H7 (cell line): ENCODE measurements at regions not wholly inside any gene's neighbourhood (a gene's known extent, or its start where the extent isn't known, plus 50 kb on each side); places are given as distances from the start of the nearest gene placed in this dataset.
"Not testable (repeated sequence)": the region's sequence is repeated elsewhere in the genome, so short reads cannot be mapped to it uniquely, and the experiment has no call there.

Experiments
- DNase-seq: peaks from one replicate; pipeline ENCODE4 v3.0.0; 2012
- H3K27me3 ChIP-seq: 2 replicates; pipeline ENCODE4 v1.6.0; 2011; ENCODE audit warnings: mild to moderate bottlenecking, low read length; ENCODE audit not compliant: control insufficient read depth, insufficient read depth
- H3K36me3 ChIP-seq: replicated peaks from 2 replicates; pipeline ENCODE4 v1.5.1; 2011; ENCODE audit warnings: low read length; ENCODE audit not compliant: control insufficient read depth, insufficient read depth
- H3K4me3 ChIP-seq: 2 replicates; pipeline ENCODE4 v1.5.1; 2011; ENCODE audit warnings: low read depth, mild to moderate bottlenecking, control low read depth, low read length, moderate library complexity; ENCODE audit not compliant: insufficient read depth

DNA sequence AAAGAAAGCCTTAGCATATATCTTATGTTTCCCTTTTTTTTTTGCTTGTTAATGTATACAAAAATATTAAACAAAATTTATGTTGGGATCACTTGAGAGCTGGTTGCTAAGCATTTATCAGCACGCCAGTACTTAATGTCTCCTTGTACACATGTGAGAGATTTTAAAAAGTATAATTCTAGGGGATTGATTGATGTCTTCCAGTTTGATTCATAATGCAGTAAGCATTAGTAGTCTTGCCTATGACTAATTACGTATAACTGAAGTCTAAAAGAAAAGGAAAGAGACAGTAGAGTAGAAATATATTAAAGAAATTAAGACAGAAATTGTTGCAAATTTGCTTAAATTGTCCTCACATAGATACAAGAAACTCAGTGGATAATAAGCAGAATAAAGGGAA, 1630.4 kb upstream of the B3GALT2 start:
- no peaks in the 10 kb centered on the region for H3K36me3 ChIP-seq
- DNase-seq, result no peak
- H3K4me3 ChIP-seq, result no peak overlapping the region
- no peaks in the 10 kb centered on the region for H3K27me3 ChIP-seq

DNA sequence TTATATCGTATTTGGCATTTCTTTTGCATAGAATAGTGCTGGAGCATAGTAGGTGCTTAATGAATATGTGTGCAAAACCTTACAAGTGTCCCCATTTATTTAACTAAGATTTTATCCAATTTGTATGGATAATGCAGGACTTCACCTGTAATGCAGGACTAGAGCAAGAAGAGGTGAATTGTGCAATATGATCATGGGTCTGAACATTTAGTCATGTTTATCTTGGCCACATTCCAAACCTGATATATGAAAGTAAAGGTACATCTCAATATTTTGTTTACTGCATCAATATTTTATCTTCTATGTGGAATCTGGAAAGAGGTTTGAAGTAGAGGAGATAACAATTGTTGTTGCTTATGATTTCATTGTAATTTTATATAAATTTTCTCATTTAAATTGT, 1626.7 kb upstream of the B3GALT2 start:
- H3K27me3 ChIP-seq, result no peaks in the 10 kb centered on the region
- H3K4me3 ChIP-seq, result no peak overlapping the region
- DNase-seq, result no peak
- no peaks in the 10 kb centered on the region for H3K36me3 ChIP-seq

DNA sequence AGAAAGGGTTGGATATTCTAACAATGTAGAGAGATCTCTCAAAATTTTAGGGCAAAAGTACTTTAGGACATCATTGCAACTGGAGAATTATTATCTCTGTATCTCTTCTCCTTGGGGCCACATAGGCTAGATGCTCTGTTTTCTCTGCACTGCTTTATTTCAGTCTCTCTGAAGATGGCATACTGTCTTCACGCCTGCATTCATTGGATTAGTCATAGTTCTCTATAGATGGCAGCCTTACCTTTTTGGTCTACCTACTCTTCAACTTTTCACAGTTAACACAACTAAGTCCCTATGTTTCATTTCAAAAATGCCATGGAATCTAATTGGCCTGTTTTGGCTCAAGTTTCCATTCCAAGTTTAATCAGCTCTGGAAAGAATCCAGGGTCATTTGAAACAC, 1623.3 kb upstream of the B3GALT2 start:
- H3K27me3 ChIP-seq, result no peaks in the 10 kb centered on the region
- H3K36me3 ChIP-seq, result no peaks in the 10 kb centered on the region
- no peak overlapping the region for H3K4me3 ChIP-seq
- no peak for DNase-seq

DNA sequence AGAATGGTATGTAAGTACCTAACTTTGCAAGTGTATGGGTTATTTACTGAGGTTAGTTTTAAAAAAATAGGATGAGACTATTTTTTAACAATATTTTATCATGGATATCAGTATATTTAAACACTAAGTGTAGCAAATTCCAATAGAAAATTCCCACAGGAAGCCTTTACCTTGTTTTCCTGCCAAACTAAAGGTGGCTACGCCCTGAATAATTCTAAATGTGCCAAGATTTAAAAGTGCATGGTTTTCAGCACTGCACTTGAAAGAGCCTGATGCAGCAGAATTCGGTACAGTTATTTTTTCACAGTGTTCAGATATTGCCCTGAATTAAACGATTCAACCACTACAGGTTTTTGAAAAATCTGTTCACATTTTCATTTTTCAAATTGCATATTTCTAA, 1622.8 kb upstream of the B3GALT2 start:
- H3K4me3 ChIP-seq, result no peak overlapping the region
- no peak for DNase-seq
- no peaks in the 10 kb centered on the region for H3K27me3 ChIP-seq
- H3K36me3 ChIP-seq, result no peaks in the 10 kb centered on the region

DNA sequence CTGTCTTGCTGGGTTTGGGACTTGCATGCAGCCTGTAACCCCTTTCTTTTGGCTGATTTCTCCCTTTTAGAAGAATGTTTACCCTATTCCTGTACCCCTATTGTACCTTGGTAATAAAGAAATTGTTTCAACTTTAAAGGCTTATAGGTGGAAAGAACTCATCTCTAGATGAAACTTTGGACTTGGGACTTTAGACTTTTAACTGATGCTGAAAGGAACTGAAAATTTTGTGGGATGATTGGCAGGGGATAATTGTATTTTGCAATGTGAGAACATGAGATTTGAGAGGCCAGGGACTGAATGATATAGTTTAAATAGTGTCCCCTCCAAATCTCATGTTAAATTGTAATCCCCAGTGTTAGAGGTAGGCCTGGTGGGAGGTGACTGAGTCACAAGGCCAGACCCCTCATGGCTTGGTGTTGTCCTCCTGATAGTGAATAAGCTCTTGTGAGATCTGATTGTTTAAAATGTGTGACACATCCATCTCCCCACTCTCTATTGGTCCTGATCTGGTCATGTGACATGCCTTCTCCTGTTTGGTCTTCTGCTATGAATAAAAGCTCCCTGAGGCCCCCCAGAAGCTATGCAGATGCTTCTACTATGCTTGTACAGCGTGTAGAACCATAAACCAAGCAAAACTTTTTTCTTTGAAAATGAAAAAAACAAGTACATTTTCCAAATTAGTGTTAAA, 1621.3 kb upstream of the B3GALT2 start:
- no peaks in the 10 kb centered on the region for H3K36me3 ChIP-seq
- DNase-seq, result no peak
- H3K27me3 ChIP-seq, result no peaks in the 10 kb centered on the region
- no peak overlapping the region for H3K4me3 ChIP-seq

DNA sequence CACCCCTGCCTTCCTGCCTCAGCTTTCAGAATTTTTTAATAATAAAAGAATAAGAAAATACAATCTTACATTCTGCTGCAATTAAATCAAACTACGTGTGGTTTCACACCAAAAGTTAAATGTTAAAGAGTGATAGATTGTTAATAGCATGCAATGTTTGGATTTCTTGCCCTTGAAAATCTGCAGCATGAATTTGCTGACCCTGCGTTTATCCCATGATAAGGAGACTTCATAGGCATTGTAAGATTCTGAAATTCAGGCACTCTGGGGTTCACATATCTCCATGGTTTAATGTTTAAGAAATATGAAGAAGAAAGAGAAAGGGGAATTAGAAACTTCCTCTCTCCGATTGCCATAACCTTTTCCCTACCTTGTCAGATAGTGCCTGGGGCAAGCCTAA, 1616.2 kb upstream of the B3GALT2 start:
- no peak for DNase-seq
- no peaks in the 10 kb centered on the region for H3K27me3 ChIP-seq

DNA sequence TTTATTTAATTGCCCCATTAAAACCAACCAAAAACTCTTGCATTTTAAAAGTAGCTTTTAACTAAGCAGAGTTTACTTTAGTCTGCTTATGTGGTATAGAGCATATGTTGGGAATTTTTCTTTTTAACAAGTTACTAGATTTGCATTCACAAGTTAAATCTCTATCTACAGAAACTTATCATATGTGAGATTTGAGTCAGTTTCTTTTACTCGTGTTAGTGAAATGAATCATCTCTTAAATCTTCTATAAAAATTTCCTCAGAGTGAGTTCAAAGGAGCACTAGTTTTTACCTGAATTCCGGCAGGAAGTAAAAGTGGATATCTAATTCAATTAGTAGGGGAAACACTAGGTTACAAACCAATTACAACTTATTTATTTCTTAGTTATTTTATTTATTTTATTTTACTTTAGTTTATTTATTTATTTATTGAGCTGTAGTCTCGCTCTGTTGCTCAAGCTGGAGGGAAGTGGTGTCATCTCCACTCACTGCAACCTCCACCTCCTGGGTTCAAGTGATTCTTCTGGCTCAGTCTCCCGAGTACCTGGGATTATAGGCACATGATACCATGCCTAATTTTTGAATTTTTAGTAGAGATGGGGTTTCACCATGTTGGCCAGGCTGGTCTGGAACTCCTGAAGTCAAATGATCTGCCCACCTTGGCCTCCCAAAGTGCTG, 1609.6 kb upstream of the B3GALT2 start:
- Histone ChIP-seq H3K36me3 (no peaks in the 10 kb centered on the region), H3K27me3 (no peaks in the 10 kb centered on the region), H3K4me3 (no peak overlapping the region)
- no peak for DNase-seq

More for the DNA sequence above, 1616.2 kb upstream of the B3GALT2 start:
- H3K4me3 ChIP-seq, result no peak overlapping the region
- no peaks in the 10 kb centered on the region for H3K36me3 ChIP-seq

DNA sequence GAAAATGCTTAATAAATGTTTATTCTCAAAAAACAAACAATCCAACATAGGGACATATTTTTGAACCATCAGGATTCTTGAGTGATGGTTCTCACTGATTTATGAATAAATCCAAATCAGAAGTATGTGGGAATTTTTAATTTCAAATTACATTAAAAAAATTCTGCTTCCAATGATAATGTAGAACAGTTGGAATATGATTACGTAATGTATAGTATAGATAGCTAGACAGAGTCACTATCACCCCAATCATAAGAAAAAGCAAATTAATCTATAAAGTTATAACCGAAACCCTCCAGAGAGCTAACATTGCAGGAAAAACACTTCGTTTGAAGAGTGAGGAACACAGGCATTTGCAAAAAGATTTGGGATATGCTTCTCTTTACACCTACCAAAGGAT, 1600.6 kb upstream of the B3GALT2 start:
- H3K4me3 ChIP-seq, result no peak overlapping the region
- DNase-seq, result no peak
- H3K27me3 ChIP-seq, result no peaks in the 10 kb centered on the region
- no peaks in the 10 kb centered on the region for H3K36me3 ChIP-seq

DNA sequence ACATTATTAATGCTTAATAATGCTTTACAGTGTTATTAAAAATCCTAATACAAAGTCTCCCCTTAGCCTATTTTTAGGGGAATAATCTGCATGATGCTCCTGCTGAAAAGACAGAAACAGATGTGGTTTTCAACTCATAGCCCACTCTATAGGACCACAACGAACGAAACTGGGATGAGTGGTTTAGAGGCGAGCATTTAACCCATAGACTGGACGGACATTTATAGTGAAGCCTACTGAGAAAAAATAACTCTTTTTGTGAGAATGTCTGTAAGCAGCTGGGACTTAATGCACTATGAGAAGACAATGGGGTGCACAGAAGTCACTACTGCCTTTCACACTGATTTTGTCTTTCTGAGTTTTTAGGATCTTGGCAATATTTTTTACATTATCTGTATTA, 1599.6 kb upstream of the B3GALT2 start:
- Histone ChIP-seq H3K4me3 (no peak overlapping the region), H3K36me3 (no peaks in the 10 kb centered on the region), H3K27me3 (no peaks in the 10 kb centered on the region)
- no peak for DNase-seq

DNA sequence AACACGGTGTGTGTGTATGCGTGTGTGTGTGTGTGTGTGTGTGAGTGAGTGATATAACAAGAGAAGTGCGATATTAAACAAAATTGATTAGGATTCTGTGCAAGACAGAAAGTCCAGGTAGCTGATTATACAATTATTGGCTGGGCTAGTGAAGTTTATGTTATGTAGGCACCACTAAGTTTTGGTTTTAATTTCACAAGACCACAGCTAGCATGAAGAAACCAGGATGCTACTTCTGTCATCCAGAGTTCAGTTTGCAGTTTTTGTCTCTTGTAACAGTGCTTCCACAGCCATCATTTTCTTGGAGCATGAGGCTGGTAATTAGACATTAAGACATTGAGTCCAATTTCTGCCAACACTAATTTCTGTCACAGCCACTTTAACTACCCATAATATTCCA, 1590.2 kb upstream of the B3GALT2 start:
- Histone ChIP-seq H3K27me3 (no peaks in the 10 kb centered on the region), H3K4me3 (no peak overlapping the region), H3K36me3 (no peaks in the 10 kb centered on the region)
- no peak for DNase-seq

DNA sequence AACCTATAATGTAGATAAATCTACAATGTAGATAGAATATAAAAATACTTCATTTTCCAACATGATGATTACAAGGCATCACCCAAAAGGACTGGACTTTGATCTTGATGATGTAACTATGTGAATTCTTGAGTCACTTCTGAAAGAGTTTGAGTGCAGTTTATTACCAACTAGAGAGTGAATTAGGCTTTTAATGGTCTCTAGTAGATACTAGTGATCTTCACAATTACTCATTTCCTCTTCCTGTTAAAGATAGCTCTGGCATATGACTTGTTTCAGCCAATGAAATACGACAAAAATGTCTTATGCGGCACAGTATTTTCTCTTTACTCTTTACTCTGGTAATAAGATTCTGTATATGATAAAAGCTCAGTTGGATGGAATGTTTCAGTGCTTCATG, 1588.1 kb upstream of the B3GALT2 start:
- Histone ChIP-seq H3K27me3 (no peaks in the 10 kb centered on the region), H3K4me3 (no peak overlapping the region), H3K36me3 (no peaks in the 10 kb centered on the region)
- no peak for DNase-seq

DNA sequence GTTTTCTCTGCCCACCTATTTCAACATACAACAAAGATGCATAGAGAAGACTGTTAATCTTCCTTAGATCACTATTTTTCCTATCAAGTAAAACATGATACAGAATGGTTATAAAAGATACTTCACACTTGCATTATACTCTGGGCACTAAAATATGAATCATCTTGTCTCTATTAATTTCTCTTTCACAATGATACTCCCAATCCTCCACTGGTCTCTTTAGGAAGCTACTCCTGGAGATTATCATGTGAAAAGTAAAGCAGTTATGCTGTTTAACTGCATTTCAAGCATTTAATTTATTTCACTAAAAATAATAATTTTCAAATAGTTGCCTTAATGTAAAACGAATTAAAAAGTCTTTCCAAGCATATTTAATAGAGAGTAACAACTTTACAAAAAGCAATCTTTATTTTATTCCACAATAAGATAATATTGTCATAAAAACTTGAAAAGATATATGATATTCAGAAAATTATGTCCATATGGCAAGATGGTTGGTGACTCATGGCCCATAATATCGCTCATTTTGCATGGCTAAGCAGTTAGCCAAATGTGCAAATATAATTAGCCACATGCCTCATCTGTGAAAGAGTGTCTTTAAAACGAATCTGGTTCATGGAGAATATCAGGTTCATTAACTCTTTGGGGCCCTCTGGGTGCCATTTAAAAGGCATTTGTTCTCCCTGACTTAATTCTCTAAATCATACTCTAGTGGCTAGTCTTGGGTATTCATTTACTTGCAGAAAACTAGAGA, 1569.0 kb upstream of the B3GALT2 start:
- Histone ChIP-seq H3K27me3 (no peaks in the 10 kb centered on the region), H3K4me3 (no peak overlapping the region), H3K36me3 (no peaks in the 10 kb centered on the region)
- DNase-seq, result no peak

DNA sequence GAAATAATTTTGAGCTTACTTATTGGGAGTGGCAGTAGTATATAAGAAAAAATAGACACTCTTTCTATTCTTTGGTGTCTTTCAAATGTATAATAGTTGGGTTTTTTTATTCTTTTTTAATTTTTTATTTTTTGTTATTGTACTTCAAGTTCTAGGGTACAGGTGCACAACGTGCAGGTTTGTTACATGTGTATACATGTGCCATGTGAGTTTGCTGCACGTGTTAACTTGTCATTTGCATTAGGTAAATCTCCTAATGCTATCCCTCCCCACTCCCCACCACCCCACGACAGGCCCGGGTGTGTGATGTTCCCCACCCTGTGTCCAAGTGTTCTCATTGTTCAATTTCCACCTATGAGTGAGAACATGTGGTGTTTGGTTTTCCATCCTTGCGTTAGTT, 1552.4 kb upstream of the B3GALT2 start:
- DNase-seq, H3K4me3 ChIP-seq, H3K27me3 ChIP-seq, H3K36me3 ChIP-seq: not testable (repeated sequence)

DNA sequence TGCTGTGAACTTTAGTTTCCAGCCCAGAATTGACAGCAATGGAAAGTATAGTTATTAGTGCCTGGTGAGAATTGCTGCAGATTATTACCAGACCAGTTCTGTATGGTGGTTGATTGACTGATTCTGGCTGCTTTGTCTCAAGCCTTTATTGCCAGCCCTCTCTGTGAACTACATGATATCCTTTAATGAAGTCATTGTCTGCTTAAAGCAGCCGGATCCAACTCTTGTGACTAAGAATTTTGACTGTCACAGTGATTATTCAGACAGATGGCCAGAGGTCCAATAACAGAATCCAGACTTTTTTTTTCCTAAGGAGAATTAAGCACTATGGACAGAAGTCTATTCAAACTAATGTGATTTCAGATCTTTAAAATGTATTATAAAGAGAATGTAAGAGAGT, 1548.6 kb upstream of the B3GALT2 start:
- Histone ChIP-seq H3K27me3 (no peaks in the 10 kb centered on the region), H3K36me3 (no peaks in the 10 kb centered on the region), H3K4me3 (no peak overlapping the region)
- no peak for DNase-seq

DNA sequence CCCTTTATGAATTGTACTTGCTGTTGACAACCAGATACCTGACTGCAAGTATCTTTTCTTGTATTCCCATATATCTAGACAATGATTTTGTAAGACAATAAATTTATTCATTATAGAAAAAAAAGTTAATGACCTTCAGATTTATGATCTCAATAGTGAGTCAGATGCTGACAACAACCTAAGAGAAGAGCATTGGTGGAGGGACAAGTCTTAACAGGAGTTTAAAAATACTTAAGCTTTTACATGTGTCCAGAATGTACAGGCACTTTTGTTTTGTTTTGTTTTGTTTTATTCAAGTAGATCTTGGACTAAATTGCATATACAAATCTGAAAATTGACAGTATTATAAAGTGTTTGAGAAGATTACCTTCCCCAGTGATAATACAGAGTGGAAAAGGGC, 1544.6 kb upstream of the B3GALT2 start:
- no peak for DNase-seq
- H3K27me3 ChIP-seq, result no peaks in the 10 kb centered on the region
- no peaks in the 10 kb centered on the region for H3K36me3 ChIP-seq
- H3K4me3 ChIP-seq, result no peak overlapping the region
